Endodermal cell (in vitro differentiated cells): ENCODE measurements at regions not wholly inside any gene's neighbourhood (a gene's known extent, or its start where the extent isn't known, plus 50 kb on each side); places are given as distances from the start of the nearest gene placed in this dataset.

Experiments used
- DNase-seq: peaks from one replicate; pipeline ENCODE4 v3.0.0-alpha.2; 2017
- H3K27ac ChIP-seq: 2 replicates; pipeline ENCODE4 v1.5.1; 2013; ENCODE audit warnings: mild to moderate bottlenecking, low read depth, low read length, moderate library complexity
- H3K27me3 ChIP-seq: 2 replicates; pipeline ENCODE4 v1.6.1; 2013; ENCODE audit warnings: mild to moderate bottlenecking, low read length, moderate library complexity; ENCODE audit not compliant: insufficient read depth, control insufficient read depth, poor library complexity, severe bottlenecking
- H3K36me3 ChIP-seq: 2 replicates; pipeline ENCODE4 v1.7.0; 2013; ENCODE audit warnings: mild to moderate bottlenecking, low read length, moderate library complexity; ENCODE audit not compliant: control insufficient read depth, insufficient read depth
- H3K4me1 ChIP-seq: one replicate; pipeline ENCODE4 v1.7.0; 2013; ENCODE audit warnings: low read length; ENCODE audit not compliant: control insufficient read depth, insufficient read depth
- H3K4me3 ChIP-seq: 2 replicates; pipeline ENCODE4 v1.5.1; 2013; ENCODE audit warnings: mild to moderate bottlenecking, low read length, moderate library complexity
- H3K9ac ChIP-seq: 2 replicates; pipeline ENCODE4 v1.6.1; 2013; ENCODE audit warnings: mild to moderate bottlenecking, low read length, moderate library complexity; ENCODE audit not compliant: poor library complexity, severe bottlenecking; ENCODE audit errors: extremely low read depth
- H3K9me3 ChIP-seq: 2 replicates; pipeline ENCODE4 v1.6.1; 2013; ENCODE audit warnings: mild to moderate bottlenecking, low read length, moderate library complexity; ENCODE audit not compliant: control insufficient read depth
- H3K27ac Mint-ChIP-seq: 2 replicates; pipeline ENCODE4 v1.8.0; 2020; ENCODE audit warnings: mixed read lengths
- H3K27me3 Mint-ChIP-seq: 2 replicates; pipeline ENCODE4 v1.8.0; 2021; ENCODE audit warnings: mild to moderate bottlenecking, mixed read lengths; ENCODE audit not compliant: insufficient read depth
- H3K36me3 Mint-ChIP-seq: 2 replicates; pipeline ENCODE4 v1.8.0; 2020; ENCODE audit warnings: low read depth, mixed read lengths
- H3K4me1 Mint-ChIP-seq: 2 replicates; pipeline ENCODE4 v1.8.0; 2020; ENCODE audit warnings: mixed read lengths
- H3K4me3 Mint-ChIP-seq: 2 replicates; pipeline ENCODE4 v1.8.0; 2020; ENCODE audit warnings: mild to moderate bottlenecking, moderate library complexity, mixed read lengths
- H3K9me3 Mint-ChIP-seq: 2 replicates; pipeline ENCODE4 v1.8.0; 2020; ENCODE audit warnings: mild to moderate bottlenecking, mixed read lengths
- CTCF ChIP-seq: fragments of 200-600 bp; sonication (generic); conservative IDR thresholded peaks from 2 replicates; pipeline ENCODE4 v1.5.0; 2021; ENCODE audit warnings: antibody characterized with exemption, mild to moderate bottlenecking
- WGBS, 2 experiments: methylation state at CpG; one replicate each; pipeline versions ENCODE4 v1.1.5 to v1.1.7; 2013; ENCODE audit warnings: missing lambda C conversion rate in 2 of 2, mixed read lengths in 1 of 2; ENCODE audit not compliant: insufficient coverage in 1 of 2, insufficient read length in 1 of 2; 5-methylcytosine and 5-hydroxymethylcytosine counted together

GRCh38 chr4:124868495-124868894 lies 156.0 kb upstream of the ANKRD50 start:
- Mint-ChIP-seq H3K27ac (no peak overlapping the region), H3K4me1 (peaks cover 28% of the 10 kb centered on the region), H3K4me3 (no peak overlapping the region), H3K9me3 (no peaks in the 10 kb centered on the region), H3K36me3 (no peaks in the 10 kb centered on the region), H3K27me3 (no peaks in the 10 kb centered on the region)
- no peaks in the 10 kb centered on the region for H3K9me3 ChIP-seq
- no peak overlapping the region for H3K27ac ChIP-seq
- no peak overlapping the region for H3K9ac ChIP-seq
- TF ChIP-seq CTCF = no peak
- no peaks in the 10 kb centered on the region for H3K36me3 ChIP-seq
- no peaks in the 10 kb centered on the region for H3K27me3 ChIP-seq
- H3K4me3 ChIP-seq = no peak overlapping the region
- WGBS, 2 experiments = 96% methylated on average over 2 of the region's 2 CpGs; no CpG with 5 or more reads in 1 of the 2 experiments
- no peak for DNase-seq
- peaks cover 13% of the 10 kb centered on the region for H3K4me1 ChIP-seq

GRCh38 chr4:124867536-124867935 lies 155.0 kb upstream of the ANKRD50 start:
- no peaks in the 10 kb centered on the region for H3K9me3 ChIP-seq
- H3K27me3 ChIP-seq = no peaks in the 10 kb centered on the region
- H3K4me1 Mint-ChIP-seq = peaks cover 27% of the 10 kb centered on the region
- no peaks in the 10 kb centered on the region for H3K36me3 Mint-ChIP-seq
- no peak overlapping the region for H3K27ac ChIP-seq
- no peak for DNase-seq
- no peak overlapping the region for H3K4me3 ChIP-seq
- no peaks in the 10 kb centered on the region for H3K9me3 Mint-ChIP-seq
- no peak overlapping the region for H3K27ac Mint-ChIP-seq
- peaks cover 13% of the 10 kb centered on the region for H3K4me1 ChIP-seq
- no peak for TF ChIP-seq CTCF
- no peak overlapping the region for H3K9ac ChIP-seq
- no peaks in the 10 kb centered on the region for H3K36me3 ChIP-seq
- H3K27me3 Mint-ChIP-seq = no peaks in the 10 kb centered on the region
- WGBS, 2 experiments = 100% methylated on average over 1 of the region's 1 CpG; no CpG with 5 or more reads in 1 of the 2 experiments
- H3K4me3 Mint-ChIP-seq = no peak overlapping the region

- 89% methylated on average over 1 of the region's 1 CpG; no CpG with 5 or more reads in 1 of the 2 experiments for WGBS, 2 experiments
- Mint-ChIP-seq H3K4me1 (peaks cover 34% of the 10 kb centered on the region), H3K4me3 (no peak overlapping the region), H3K9me3 (no peaks in the 10 kb centered on the region), H3K36me3 (no peaks in the 10 kb centered on the region), H3K27me3 (no peaks in the 10 kb centered on the region), H3K27ac (no peak overlapping the region)
- DNase-seq = no peak
- Histone ChIP-seq H3K9me3 (no peaks in the 10 kb centered on the region), H3K9ac (no peak overlapping the region), H3K36me3 (no peaks in the 10 kb centered on the region), H3K27ac (no peak overlapping the region), H3K27me3 (no peaks in the 10 kb centered on the region), H3K4me3 (no peak overlapping the region), H3K4me1 (peaks cover 24% of the 10 kb centered on the region)
- TF ChIP-seq CTCF = no peak
These were observed 153.8 kb upstream of the ANKRD50 start for GRCh38 chr4:124866301-124866700.
